H1 (cell line): ENCODE measurements at regions not wholly inside any gene's neighbourhood (a gene's known extent, or its start where the extent isn't known, plus 50 kb on each side); places are given as distances from the start of the nearest gene placed in this dataset.

Experiments
- FOSL1 ChIP-seq: IDR thresholded peaks from 2 replicates; pipeline ENCODE4 v1.6.1; 2011; ENCODE audit warnings: mild to moderate bottlenecking, low read depth, low read length, moderate library complexity; ENCODE audit not compliant: insufficient read depth
- GABPA ChIP-seq: IDR thresholded peaks from 2 replicates; pipeline ENCODE4 v1.6.1; 2011; ENCODE audit warnings: mild to moderate bottlenecking, low read length, moderate library complexity, borderline replicate concordance; ENCODE audit not compliant: insufficient read depth
- JUND ChIP-seq: IDR thresholded peaks from 2 replicates; pipeline ENCODE4 v1.6.1; 2011; ENCODE audit warnings: mild to moderate bottlenecking, improper control_type of control experiment, low read length
- KDM1A ChIP-seq: fragments of 200-600, 300-600 bp; sonication (generic); IDR thresholded peaks from 2 replicates; pipeline ENCODE4 v1.7.1; 2016; ENCODE audit warnings: mild to moderate bottlenecking, low read length, borderline replicate concordance
- KDM5A ChIP-seq: fragments of 200-600 bp; IDR thresholded peaks from 2 replicates; pipeline ENCODE4 v1.7.1; 2012; ENCODE audit warnings: mild to moderate bottlenecking, low read length, inconsistent platforms, mixed read lengths
- NRF1 ChIP-seq: IDR thresholded peaks from 2 replicates; pipeline ENCODE4 v1.6.1; 2011; ENCODE audit warnings: mild to moderate bottlenecking, low read depth, low read length, improper control_type of control experiment
- RFX5 ChIP-seq: IDR thresholded peaks from 2 replicates; pipeline ENCODE4 v1.6.1; 2011; ENCODE audit warnings: low read depth, low read length, improper control_type of control experiment, borderline replicate concordance
- SP2 ChIP-seq: IDR thresholded peaks from 2 replicates; pipeline ENCODE4 v1.6.1; 2012; ENCODE audit warnings: mild to moderate bottlenecking, low read length, inconsistent platforms
- SRF ChIP-seq: IDR thresholded peaks from 2 replicates; pipeline ENCODE4 v1.6.1; 2011; ENCODE audit warnings: mild to moderate bottlenecking, low read depth, low read length, moderate library complexity
- TAF1 ChIP-seq: IDR thresholded peaks from 2 replicates; pipeline ENCODE4 v1.6.1; 2011; ENCODE audit warnings: mild to moderate bottlenecking, low read depth, low read length
- TCF12 ChIP-seq: IDR thresholded peaks from 2 replicates; pipeline ENCODE4 v1.6.1; 2011; ENCODE audit warnings: low read depth, mild to moderate bottlenecking, low read length
- ZNF274 ChIP-seq: IDR thresholded peaks from 2 replicates; pipeline ENCODE4 v1.7.0; 2012; ENCODE audit warnings: low read length, borderline replicate concordance; ENCODE audit errors: extremely low read depth
- TF ChIP-seq, protein P1 (sequence below), 3 experiments: IDR thresholded peaks; 1 replicate in 2 of 3; 2 replicates in 1 of 3; pipeline versions ENCODE4 v1.5.1 to v1.6.1; 2011; ENCODE audit warnings: low read length in 3 of 3, mild to moderate bottlenecking in 3 of 3, inconsistent platforms in 2 of 3, low read depth in 1 of 3, moderate library complexity in 1 of 3; ENCODE audit not compliant: insufficient read depth in 1 of 3; ENCODE audit errors: control extremely low read depth in 1 of 3
- TF ChIP-seq, protein P2 (sequence below): IDR thresholded peaks from 2 replicates; pipeline ENCODE4 v1.6.1; 2012; ENCODE audit warnings: inconsistent platforms

DNA sequence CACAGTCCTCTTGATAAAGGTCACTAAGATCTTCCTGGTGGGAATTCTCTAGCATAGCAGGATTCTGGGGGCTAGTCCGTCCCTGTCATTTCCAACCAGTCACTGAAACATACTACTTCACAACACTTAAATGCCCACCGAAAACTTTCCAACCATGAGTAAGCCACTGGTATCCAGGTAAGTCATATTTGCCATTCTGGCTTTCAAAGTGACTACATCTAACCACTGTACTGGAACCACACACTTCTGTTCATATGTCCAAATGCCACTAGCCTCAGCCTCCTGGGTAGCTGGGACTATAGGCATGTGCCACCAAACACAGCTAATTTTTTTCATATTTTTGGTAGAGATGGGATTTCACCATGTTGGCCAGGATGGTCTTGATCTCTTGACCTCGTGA lies 64.3 kb upstream of the VANGL1 start:
- TF ChIP-seq KDM1A (no peak), SP2 (no peak), TCF12 (no peak), JUND (no peak), GABPA (no peak), SRF (no peak), KDM5A (no peak), ZNF274 (no peak), RFX5 (no peak), TAF1 (no peak), FOSL1 (no peak), NRF1 (no peak)
- TF ChIP-seq, protein P1, sequence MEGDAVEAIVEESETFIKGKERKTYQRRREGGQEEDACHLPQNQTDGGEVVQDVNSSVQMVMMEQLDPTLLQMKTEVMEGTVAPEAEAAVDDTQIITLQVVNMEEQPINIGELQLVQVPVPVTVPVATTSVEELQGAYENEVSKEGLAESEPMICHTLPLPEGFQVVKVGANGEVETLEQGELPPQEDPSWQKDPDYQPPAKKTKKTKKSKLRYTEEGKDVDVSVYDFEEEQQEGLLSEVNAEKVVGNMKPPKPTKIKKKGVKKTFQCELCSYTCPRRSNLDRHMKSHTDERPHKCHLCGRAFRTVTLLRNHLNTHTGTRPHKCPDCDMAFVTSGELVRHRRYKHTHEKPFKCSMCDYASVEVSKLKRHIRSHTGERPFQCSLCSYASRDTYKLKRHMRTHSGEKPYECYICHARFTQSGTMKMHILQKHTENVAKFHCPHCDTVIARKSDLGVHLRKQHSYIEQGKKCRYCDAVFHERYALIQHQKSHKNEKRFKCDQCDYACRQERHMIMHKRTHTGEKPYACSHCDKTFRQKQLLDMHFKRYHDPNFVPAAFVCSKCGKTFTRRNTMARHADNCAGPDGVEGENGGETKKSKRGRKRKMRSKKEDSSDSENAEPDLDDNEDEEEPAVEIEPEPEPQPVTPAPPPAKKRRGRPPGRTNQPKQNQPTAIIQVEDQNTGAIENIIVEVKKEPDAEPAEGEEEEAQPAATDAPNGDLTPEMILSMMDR (IDR thresholded peaks at IDR 0.05; ENCODE audit: control extremely low read depth in 1 of 3, insufficient read depth in 1 of 3, low read depth in 1 of 3, low read length in 3 of 3), result no peak
- TF ChIP-seq, protein P2, sequence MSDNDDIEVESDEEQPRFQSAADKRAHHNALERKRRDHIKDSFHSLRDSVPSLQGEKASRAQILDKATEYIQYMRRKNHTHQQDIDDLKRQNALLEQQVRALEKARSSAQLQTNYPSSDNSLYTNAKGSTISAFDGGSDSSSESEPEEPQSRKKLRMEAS, result no peak
